ENCODE measurements at regions not wholly inside any gene's neighbourhood (a gene's known extent, or its start where the extent isn't known, plus 50 kb on each side); places are given as distances from the start of the nearest gene placed in this dataset.
"Not testable (repeated sequence)": the region's sequence is repeated elsewhere in the genome, so short reads cannot be mapped to it uniquely, and the experiment has no call there.

DNA sequence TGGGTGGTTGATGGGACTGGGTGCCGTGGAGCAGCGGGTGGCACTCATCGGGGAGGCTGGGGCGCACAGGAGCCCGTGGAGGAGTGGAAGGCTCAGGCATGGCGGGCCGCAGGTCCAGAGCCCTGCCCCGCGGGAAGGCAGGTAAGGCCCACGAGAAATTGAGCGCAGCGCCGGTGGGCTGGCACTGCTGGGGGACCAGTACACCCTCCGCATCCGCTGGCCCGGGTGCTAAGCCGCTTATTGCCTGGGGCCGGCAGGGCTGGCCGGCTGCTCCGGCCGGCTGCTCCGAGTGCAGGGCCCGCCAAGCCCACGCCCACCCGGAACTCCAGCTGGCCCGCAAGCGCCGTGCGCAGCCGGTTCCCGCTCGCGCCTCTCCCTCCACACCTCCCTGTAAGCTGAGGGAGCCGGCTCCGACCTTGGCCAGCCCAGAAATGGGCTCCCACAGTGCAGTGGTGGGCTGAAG, 85.1 kb upstream of the FAT4 start:
- TF ChIP-seq, protein P1, sequence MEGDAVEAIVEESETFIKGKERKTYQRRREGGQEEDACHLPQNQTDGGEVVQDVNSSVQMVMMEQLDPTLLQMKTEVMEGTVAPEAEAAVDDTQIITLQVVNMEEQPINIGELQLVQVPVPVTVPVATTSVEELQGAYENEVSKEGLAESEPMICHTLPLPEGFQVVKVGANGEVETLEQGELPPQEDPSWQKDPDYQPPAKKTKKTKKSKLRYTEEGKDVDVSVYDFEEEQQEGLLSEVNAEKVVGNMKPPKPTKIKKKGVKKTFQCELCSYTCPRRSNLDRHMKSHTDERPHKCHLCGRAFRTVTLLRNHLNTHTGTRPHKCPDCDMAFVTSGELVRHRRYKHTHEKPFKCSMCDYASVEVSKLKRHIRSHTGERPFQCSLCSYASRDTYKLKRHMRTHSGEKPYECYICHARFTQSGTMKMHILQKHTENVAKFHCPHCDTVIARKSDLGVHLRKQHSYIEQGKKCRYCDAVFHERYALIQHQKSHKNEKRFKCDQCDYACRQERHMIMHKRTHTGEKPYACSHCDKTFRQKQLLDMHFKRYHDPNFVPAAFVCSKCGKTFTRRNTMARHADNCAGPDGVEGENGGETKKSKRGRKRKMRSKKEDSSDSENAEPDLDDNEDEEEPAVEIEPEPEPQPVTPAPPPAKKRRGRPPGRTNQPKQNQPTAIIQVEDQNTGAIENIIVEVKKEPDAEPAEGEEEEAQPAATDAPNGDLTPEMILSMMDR (IDR thresholded peaks at IDR 0.05; ENCODE audit: insufficient read depth, low read depth, low read length): no peak
- H3K4me3 ChIP-seq (ENCODE audit: low read depth, low read length): no peak overlapping the region
- DNase-seq (ENCODE audit: low read depth): no peak

DNA sequence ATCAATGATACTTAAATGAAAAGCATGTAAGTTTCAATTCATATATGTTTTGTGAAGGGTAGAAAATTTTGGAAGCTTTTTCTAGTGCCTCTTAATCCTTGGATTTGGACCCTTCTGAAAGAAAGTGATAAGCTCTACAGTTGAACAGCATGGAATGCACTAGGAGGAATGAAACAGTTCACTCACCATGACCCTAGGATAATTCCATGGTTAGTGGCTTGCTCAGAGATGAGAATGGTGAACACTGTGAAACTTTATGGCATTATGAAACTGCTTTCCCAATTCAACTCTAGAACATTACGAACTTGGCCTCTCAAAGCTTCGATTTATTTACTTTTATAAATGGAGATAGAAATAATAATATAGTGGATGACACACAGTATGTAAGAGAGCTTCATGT, 88.9 kb upstream of the FAT4 start:
- peak; percentile 3 for DNase-seq (ENCODE audit: low read depth)
- H3K4me3 ChIP-seq (ENCODE audit: low read depth, low read length): no peak overlapping the region
- TF ChIP-seq, protein P1 (IDR thresholded peaks at IDR 0.05; ENCODE audit: insufficient read depth, low read depth, low read length): no peak

DNA sequence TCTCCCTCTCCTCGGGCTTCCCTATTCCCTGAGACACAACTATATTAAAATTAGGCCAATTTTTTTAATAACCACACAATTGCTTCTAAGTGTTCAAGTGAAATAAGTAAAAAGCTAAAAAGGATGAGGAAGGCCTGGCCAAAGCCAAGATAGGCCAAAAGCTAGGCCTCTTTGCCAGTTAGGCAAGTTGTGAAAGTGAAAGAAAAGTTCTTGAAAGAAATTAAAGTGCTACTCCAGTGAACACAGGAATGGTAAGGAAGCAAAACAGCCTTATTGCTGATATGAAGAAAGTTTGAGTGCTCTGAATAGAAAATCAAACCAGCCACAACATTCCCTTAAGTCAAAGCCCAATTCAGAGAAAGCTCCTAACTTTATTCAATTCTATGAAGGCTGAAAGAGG, 114.2 kb upstream of the FAT4 start:
- no peak overlapping the region for H3K4me3 ChIP-seq (ENCODE audit: low read depth, low read length)
- TF ChIP-seq, protein P1 (IDR thresholded peaks at IDR 0.05; ENCODE audit: insufficient read depth, low read depth, low read length): no peak
- no peak for DNase-seq (ENCODE audit: low read depth)

DNA sequence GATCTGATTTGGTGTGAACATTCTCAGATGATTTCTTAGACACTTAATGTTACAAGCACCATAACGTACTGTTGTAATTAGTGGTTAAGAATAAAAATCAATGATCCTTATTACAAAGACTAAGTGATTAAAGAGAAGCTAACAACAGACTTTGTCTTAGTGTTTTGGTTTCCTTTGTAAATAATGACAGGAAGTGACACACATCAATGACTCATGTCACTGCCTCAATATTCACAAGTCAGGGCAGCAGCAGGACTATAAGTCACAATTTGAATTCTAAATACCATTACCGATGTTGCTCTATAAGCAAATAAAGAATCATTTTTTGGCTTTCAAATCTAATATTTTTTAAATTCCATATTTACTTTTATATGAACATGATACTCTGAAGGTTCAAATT, 115.8 kb upstream of the FAT4 start:
- H3K4me3 ChIP-seq (ENCODE audit: low read depth, low read length): no peak overlapping the region
- TF ChIP-seq, protein P1 (IDR thresholded peaks at IDR 0.05; ENCODE audit: insufficient read depth, low read depth, low read length): no peak
- no peak for DNase-seq (ENCODE audit: low read depth)

DNA sequence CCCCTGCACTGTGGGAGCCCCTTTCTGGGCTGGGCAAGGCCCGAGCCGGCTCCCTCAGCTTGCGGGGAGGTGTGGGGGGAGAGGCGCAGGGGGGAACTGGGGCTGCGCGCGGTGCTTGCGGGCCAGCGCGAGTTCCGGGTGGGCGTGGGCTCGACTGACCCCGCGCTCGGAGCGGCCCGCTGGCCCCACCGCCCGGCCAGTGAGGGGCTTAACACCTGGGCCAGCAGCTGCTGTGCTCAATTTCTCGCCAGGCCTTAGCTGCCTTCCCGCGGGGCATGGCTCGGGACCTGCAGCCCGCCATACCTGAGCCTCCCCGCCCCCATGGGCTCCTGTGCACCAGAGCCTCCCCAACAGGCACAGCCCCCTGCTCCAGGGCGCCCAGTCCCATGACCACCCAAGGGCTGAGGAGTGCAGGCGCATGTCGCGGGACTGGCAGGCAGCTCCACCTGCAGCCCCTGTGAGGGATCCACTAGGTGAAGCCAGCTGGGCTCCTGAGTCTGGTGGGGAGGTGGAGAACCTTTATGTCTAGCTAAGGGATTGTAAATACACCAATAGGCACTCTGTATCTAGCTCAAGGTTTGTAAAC, 122.8 kb upstream of the FAT4 start:
- not testable (repeated sequence) for DNase-seq (ENCODE audit: low read depth); H3K4me3 ChIP-seq (ENCODE audit: low read depth, low read length)

DNA sequence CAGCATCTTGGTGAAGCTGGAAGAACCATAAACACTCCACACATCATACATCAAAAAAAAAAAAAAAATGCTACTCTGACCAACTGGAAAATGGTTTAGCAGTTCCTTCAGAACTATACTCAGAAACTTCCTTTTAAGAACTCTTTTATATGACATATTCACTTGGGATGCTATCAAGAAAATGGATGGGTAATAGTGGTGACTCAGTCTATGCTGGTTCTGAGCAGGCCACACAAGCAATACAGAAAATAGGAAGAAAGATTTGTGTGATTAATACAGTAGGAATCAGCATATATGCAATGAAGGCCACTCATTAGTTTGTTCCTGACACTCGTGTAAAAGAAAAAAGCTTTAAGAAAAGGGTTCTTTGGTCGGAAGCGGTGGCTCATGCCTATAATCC, 123.5 kb upstream of the FAT4 start:
- TF ChIP-seq, protein P1 (IDR thresholded peaks at IDR 0.05; ENCODE audit: insufficient read depth, low read depth, low read length): no peak
- DNase-seq (ENCODE audit: low read depth): no peak
- H3K4me3 ChIP-seq (ENCODE audit: low read depth, low read length): no peak overlapping the region

DNA sequence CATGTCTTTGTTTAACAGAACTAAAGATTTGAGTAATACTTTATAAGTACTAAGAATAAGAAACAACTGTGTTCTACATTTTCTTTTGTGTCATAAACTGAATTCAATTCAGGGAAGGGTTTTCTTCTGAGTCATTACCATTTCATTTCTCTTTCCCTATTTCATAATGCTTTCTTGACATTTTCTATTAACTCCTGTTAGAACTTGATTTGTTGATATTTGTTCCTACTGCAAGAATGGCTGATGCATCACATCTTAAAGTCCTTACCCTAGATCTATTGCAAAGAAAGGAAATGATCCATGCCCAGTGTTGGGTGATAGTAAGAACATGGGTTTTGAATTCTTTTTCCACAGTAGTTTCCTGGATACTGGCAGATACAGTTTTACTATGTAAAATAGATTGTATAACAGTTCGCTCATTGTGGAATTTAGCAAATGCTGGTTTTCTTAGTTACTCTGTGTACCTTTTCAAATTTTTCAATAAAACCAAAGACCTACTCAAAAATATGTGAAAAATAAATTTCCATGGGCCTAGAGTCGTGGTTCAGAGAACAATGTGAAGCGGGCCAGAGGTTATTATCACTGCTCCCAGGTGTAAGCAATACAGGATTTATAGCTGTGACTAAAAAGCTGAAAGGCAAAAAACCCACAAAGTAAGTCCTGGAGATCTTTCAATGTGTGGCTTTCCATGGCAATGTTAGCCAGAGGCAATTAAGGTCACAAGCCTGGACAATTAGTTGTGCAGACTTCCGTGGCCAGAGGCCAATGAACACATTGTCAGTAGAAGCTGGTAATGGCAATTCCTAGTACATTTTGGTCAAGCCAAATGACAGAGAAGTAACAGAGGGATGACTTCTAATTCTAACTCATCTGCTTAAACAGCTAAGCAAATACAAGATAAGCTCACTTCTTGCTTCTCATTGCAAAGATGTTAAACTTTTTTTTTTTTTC, 127.3 kb upstream of the FAT4 start:
- DNase-seq (ENCODE audit: low read depth): peak; percentile 43
- TF ChIP-seq, protein P1 (IDR thresholded peaks at IDR 0.05; ENCODE audit: insufficient read depth, low read depth, low read length): no peak
- no peak overlapping the region for H3K4me3 ChIP-seq (ENCODE audit: low read depth, low read length)

Data from fibroblast of villous mesenchyme (primary cell).